Chondrocyte (in vitro differentiated cells): ENCODE measurements at regions not wholly inside any gene's neighbourhood (a gene's known extent, or its start where the extent isn't known, plus 50 kb on each side); places are given as distances from the start of the nearest gene placed in this dataset.

Source experiments
- DNase-seq: peaks from one replicate; pipeline ENCODE4 v3.0.0; 2021; ENCODE audit warnings: mixed read lengths, low spot score
- H3K27ac Mint-ChIP-seq: one replicate; pipeline ENCODE4 v1.8.0; 2021; ENCODE audit warnings: mild to moderate bottlenecking, moderate library complexity, mixed read lengths; ENCODE audit not compliant: unreplicated experiment
- H3K27me3 Mint-ChIP-seq: 2 replicates; pipeline ENCODE4 v1.8.0; 2021; ENCODE audit warnings: low read depth, mixed read lengths
- H3K36me3 Mint-ChIP-seq: 2 replicates; pipeline ENCODE4 v1.8.0; 2021; ENCODE audit warnings: low read depth, mixed read lengths
- H3K4me1 Mint-ChIP-seq: 2 replicates; pipeline ENCODE4 v1.8.0; 2021; ENCODE audit warnings: low read depth, mild to moderate bottlenecking, mixed read lengths
- H3K4me3 Mint-ChIP-seq: one replicate; pipeline ENCODE4 v1.8.0; 2021; ENCODE audit warnings: mild to moderate bottlenecking, moderate library complexity, mixed read lengths; ENCODE audit not compliant: unreplicated experiment
- H3K9me3 Mint-ChIP-seq: 2 replicates; pipeline ENCODE4 v1.8.0; 2021; ENCODE audit warnings: low read depth, mixed read lengths
- CTCF ChIP-seq: fragments of 200-600 bp; sonication (generic); IDR thresholded peaks from 2 replicates; pipeline ENCODE4 v1.5.0; 2021; ENCODE audit warnings: antibody characterized with exemption, mild to moderate bottlenecking, moderate library complexity

- Mint-ChIP-seq H3K4me3 (no peak overlapping the region), H3K9me3 (peaks cover 12% of the 10 kb centered on the region), H3K27ac (no peak overlapping the region), H3K4me1 (no peaks in the 10 kb centered on the region), H3K36me3 (no peaks in the 10 kb centered on the region), H3K27me3 (no peaks in the 10 kb centered on the region)
- no peak for TF ChIP-seq CTCF
- DNase-seq: peak; percentile 59
Observed at GRCh38 chr6:76631622-76632021, 559.2 kb upstream of the IMPG1 start.

- no peak for TF ChIP-seq CTCF
- no peak for DNase-seq
- Mint-ChIP-seq H3K36me3 (no peaks in the 10 kb centered on the region), H3K9me3 (no peaks in the 10 kb centered on the region), H3K27me3 (peaks cover 9% of the 10 kb centered on the region), H3K4me3 (no peak overlapping the region), H3K27ac (no peak overlapping the region), H3K4me1 (no peaks in the 10 kb centered on the region)
Observed at GRCh38 chr6:76615395-76615794, 542.9 kb upstream of the IMPG1 start.

- DNase-seq: no peak
- no peak overlapping the region for H3K27ac Mint-ChIP-seq
- peaks cover 7% of the 10 kb centered on the region for H3K27me3 Mint-ChIP-seq
- no peaks in the 10 kb centered on the region for H3K4me1 Mint-ChIP-seq
- no peak overlapping the region for H3K4me3 Mint-ChIP-seq
- H3K36me3 Mint-ChIP-seq: no peaks in the 10 kb centered on the region
- TF ChIP-seq CTCF: no peak
- H3K9me3 Mint-ChIP-seq: no peaks in the 10 kb centered on the region
Observed at GRCh38 chr6:76612954-76613353, 540.5 kb upstream of the IMPG1 start.

- no peak overlapping the region for H3K27ac Mint-ChIP-seq
Observed at GRCh38 chr6:76609160-76609559, 536.7 kb upstream of the IMPG1 start.

GRCh38 chr6:76594109-76594508 lies 521.6 kb upstream of the IMPG1 start:
- Mint-ChIP-seq H3K27me3 (peaks cover 2% of the 10 kb centered on the region), H3K9me3 (peaks cover 5% of the 10 kb centered on the region), H3K27ac (no peak overlapping the region), H3K4me3 (no peak overlapping the region), H3K36me3 (no peaks in the 10 kb centered on the region), H3K4me1 (no peaks in the 10 kb centered on the region)
- no peak for TF ChIP-seq CTCF
- peak; percentile 27 for DNase-seq

More at GRCh38 chr6:76609160-76609559, 536.7 kb upstream of the IMPG1 start:
- no peaks in the 10 kb centered on the region for H3K36me3 Mint-ChIP-seq
- peak; percentile 49 for DNase-seq
- no peak overlapping the region for H3K4me3 Mint-ChIP-seq
- no peak for TF ChIP-seq CTCF
- no peaks in the 10 kb centered on the region for H3K4me1 Mint-ChIP-seq
- H3K27me3 Mint-ChIP-seq: peaks cover 3% of the 10 kb centered on the region
- H3K9me3 Mint-ChIP-seq: no peaks in the 10 kb centered on the region
